ENCODE measurements at regions not wholly inside any gene's neighbourhood (a gene's known extent, or its start where the extent isn't known, plus 50 kb on each side); places are given as distances from the start of the nearest gene placed in this dataset.

- no peak for DNase-seq (ENCODE audit: low spot score)
Observed at GRCh38 chr7:22624781-22625180, 102.2 kb upstream of the IL6 start.

GRCh38 chr7:22622116-22622785 is 104.7 kb upstream of the IL6 start:
- no peak for DNase-seq (ENCODE audit: low spot score)

- no peak for DNase-seq (ENCODE audit: low spot score)
Observed at GRCh38 chr7:22618528-22618927, 108.5 kb upstream of the IL6 start.

- no peak for DNase-seq (ENCODE audit: low spot score)
Observed at GRCh38 chr7:22617166-22617565, 109.8 kb upstream of the IL6 start.

GRCh38 chr7:22613496-22613895 is 113.5 kb upstream of the IL6 start:
- no peak for DNase-seq (ENCODE audit: low spot score)

GRCh38 chr7:22612776-22613175 is 112.8 kb upstream of the STEAP1B start:
- DNase-seq (ENCODE audit: low spot score): no peak

GRCh38 chr7:22611758-22612079 is 111.7 kb upstream of the STEAP1B start:
- no peak for DNase-seq (ENCODE audit: low spot score)

GRCh38 chr7:22610951-22611757 is 111.2 kb upstream of the STEAP1B start:
- DNase-seq (ENCODE audit: low spot score): no peak

GRCh38 chr7:22610263-22610662 is 110.3 kb upstream of the STEAP1B start:
- DNase-seq (ENCODE audit: low spot score): no peak

GRCh38 chr7:22607180-22607579 is 107.2 kb upstream of the STEAP1B start:
- no peak for DNase-seq (ENCODE audit: low spot score)

- no peak for DNase-seq (ENCODE audit: low spot score)
Observed at GRCh38 chr7:22604246-22604645, 104.3 kb upstream of the STEAP1B start.

- DNase-seq (ENCODE audit: low spot score): no peak
Observed at GRCh38 chr7:22601812-22602565, 102.0 kb upstream of the STEAP1B start.

- no peak for DNase-seq (ENCODE audit: low spot score)
Observed at GRCh38 chr7:22601408-22601807, 101.4 kb upstream of the STEAP1B start.

- DNase-seq (ENCODE audit: low spot score): no peak
Observed at GRCh38 chr7:22601003-22601402, 101.0 kb upstream of the STEAP1B start.

GRCh38 chr7:22598318-22598920 is 98.4 kb upstream of the STEAP1B start:
- no peak for DNase-seq (ENCODE audit: low spot score)

- DNase-seq (ENCODE audit: low spot score): no peak
Observed at GRCh38 chr7:22597844-22598243, 97.9 kb upstream of the STEAP1B start.

- no peak for DNase-seq (ENCODE audit: low spot score)
Observed at GRCh38 chr7:22596763-22597400, 96.9 kb upstream of the STEAP1B start.

GRCh38 chr7:22594020-22594419 is 94.0 kb upstream of the STEAP1B start:
- DNase-seq (ENCODE audit: low spot score): no peak

GRCh38 chr7:22591271-22591670 is 91.3 kb upstream of the STEAP1B start:
- no peak for DNase-seq (ENCODE audit: low spot score)

GRCh38 chr7:22589641-22590201 is 89.7 kb upstream of the STEAP1B start:
- DNase-seq (ENCODE audit: low spot score): no peak

GRCh38 chr7:22588351-22588750 is 88.4 kb upstream of the STEAP1B start:
- no peak for DNase-seq (ENCODE audit: low spot score)

- peak; percentile 65 for DNase-seq (ENCODE audit: low spot score)
Observed at GRCh38 chr7:22587322-22587721, 87.3 kb upstream of the STEAP1B start.

Measured in activated CD4-positive, alpha-beta T cell treated with anti-CD3 and anti-CD28 coated beads, Interleukin-2, Interleukin-4, amounts not matched to agents 100 ng/mL and 50 ng/mL, durations not matched to agents 16 hours and 8 hours (primary cell).